ENCODE measurements at regions not wholly inside any gene's neighbourhood (a gene's known extent, or its start where the extent isn't known, plus 50 kb on each side); places are given as distances from the start of the nearest gene placed in this dataset.

DNA sequence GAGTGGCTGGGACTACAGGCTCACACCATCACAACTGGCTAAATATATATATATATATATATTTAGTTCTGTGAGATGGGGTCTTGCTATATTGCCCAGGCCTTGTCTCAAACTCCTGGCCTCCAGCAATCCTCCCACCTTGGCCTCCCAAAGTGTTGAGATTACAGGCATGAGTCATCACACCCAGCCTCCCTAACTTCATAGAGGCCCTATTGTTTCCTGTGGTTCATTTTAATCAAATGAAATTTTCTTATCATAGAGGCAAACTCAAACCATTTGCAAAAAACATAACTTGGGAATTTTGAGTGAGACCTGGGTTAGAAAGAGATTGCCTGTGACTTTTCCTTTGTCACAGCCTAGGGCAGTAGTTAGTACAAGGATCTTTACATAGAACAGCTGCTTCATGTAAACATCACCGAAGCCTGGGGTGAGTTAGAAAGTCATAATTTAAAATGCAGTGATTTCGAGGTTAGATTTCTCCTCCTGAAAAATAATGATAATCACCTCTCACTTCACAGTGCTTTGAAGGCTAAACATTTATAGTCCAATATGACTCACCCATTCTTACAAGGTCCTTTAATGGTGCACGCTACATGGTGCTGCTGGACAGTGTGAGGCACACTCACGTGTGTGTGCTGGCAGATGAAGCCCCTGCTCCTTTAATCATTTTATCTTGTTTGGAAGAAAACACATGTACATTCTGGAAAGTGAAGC, 188.9 kb downstream of the RHOU start:
- no peak for DNase-seq

DNA sequence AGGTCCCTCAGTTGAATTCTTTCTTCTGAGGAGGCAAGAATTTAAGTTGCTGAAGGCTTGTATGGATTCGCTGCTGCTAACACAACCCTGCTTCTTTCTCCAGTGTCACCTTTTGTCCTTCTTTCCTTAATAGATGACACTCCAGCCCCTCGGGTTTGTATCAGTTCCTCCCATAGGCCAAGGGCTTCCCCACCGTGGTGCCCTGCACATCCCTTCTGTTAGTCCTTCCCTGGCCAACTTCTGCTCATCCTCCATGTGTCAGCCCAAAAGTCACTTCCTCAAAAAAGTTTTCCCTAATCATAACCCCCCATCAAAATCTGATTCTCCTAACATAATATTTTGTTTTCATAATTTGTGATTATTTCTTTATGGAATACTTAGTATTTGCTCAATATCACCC, 190.4 kb downstream of the RHOU start:
- no peak for DNase-seq

DNA sequence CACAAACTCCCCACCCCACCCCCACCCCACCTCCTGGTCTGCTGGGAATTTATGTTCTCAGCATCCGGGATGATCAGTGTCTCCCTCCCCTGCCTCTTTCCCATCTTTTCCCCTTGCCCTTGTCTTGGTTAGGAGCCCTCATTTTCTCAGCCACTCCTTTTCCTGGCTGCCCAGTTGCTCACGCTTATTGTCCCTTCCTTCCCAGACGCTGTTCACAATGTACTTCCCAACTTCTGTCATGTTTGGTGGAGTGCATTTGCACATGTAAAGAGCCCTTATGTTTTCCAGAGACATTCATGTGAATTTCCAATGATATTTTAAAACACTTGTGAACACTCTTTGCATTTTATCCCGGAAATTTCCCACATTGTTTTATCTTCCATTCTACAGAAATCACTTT, 192.1 kb downstream of the RHOU start:
- DNase-seq = no peak

DNA sequence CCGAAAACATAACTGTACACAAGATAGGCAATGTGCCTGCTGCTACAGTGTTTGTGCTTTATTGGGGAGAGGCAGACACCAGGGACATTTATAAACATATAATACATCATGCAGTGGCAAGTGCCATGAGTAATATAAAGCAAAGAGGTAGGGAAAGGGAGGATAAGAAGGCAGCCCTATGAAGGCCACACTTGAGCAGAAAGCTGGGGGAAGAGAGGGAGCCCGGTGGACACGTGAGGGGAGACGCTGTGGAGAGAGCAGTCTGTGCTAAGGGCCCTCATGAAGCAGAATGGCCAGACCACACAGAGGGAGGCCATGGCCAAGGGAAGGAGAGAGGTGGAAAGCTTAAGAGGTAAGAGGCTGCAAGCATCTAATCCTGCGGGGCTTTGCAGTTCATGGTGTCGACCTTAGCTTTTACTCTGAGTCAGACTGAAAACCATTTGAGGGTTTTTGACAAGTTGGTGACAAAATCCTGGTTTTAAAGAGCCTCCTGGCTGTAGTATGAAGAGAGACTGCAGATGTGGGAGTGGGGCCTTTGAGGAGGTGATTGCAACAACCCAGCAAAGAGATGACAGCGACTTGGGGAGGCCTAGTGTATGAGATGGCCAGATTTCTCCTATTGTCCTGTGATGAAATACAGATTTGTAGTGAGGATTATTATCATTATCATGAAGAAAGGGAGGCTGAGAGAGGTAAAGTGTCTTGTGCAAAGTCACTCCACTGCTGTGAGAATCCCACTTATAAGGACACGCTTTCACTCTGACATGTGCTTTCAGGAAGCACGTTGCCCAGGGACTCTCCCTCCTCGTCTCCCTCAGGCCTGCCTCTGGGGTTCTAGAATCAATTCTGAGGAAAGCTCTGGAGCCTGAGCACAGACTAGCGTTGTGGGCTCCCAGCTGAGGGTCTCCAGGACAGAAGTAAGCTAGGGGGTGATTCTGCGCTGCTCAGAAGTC, 192.9 kb downstream of the RHOU start:
- no peak for DNase-seq

DNA sequence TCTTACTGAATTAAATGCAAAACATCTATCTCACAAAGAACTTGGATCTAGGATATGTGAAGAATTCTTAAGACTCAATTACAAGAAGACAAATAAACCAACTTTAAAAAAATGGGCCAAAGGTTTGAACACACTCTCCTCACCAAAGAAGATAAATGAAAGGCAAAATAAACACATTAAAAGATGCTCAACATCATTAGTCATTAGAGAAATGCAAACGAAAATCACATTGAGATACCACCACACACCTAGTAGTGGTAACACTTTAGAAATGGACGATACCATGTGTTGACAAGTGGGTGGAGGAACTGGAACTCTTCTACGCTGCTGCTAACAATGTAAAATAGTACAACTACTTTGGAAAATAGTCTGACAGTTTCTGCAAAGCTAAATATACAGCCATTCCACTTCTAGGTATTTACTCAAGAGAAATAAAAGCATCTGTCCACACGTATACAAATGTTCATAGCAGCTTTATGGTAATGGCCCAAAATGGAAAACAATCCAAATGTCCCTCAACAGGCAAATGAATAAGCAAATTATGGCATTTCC, 194.3 kb downstream of the RHOU start:
- DNase-seq = no peak

DNA sequence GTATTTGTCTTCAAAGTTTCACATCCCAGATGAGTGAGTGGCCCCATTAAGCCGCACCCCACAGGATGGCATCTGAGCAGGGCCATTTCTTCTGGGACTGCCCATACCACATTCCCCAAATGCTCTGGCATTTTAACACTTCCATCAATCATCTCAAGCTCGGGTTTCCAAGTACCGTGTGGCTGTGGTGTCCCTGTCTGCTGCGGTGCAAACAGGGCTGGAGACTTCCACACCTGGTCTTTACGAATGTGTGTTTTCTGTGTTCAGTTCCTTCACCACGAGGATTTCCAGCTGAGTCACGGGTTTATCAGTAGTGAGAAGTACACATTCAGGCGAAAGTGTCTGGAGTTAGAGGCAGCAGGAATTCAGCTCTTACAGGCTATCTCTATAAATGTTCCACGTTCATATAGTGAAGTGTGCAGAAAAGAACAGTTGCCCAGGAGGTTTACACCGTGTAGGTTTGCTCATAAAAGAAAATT, 195.2 kb downstream of the RHOU start:
- no peak for DNase-seq

DNA sequence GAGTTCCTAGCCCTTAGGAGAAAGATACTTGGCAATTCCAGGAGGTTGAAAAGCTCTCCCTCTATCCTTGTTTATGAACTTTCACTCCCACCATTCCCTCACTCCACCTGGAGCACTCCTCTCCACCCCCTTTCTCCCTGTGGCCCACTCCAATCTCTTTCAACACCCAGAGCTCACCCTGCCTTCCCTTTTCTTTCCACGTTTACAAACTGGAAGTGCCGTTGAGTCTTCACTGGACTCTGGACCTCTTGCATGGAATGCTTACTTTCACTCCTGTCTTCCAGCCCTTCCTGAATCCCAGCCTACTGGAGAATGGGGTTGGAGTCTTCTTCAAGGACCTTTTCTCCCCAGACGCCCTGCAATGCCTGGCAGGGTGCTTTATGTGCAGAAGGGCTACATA, 198.5 kb downstream of the RHOU start:
- DNase-seq = no peak

DNA sequence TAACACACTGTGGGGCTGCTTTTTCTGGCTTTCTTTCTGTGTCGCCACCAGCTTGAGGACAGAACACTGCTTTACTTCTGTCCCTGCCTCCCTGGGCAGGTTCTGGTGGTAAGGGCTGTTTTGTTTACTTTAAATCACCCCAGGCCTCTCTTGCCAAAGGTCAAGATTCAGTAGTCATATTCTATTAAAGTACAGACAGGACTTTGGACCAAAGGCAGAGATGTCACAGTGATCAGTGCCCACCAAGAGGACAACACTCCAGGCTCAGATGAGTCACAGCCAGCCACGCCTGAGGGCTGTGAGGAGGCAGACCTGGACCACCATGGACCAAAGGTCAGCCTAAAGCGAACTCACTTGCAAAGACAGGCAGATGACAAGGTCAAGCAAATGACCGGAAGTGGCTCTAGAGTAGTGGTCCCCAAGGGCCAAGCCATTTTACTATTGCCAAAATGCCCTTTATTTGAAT, 200.0 kb downstream of the RHOU start:
- DNase-seq = no peak

DNA sequence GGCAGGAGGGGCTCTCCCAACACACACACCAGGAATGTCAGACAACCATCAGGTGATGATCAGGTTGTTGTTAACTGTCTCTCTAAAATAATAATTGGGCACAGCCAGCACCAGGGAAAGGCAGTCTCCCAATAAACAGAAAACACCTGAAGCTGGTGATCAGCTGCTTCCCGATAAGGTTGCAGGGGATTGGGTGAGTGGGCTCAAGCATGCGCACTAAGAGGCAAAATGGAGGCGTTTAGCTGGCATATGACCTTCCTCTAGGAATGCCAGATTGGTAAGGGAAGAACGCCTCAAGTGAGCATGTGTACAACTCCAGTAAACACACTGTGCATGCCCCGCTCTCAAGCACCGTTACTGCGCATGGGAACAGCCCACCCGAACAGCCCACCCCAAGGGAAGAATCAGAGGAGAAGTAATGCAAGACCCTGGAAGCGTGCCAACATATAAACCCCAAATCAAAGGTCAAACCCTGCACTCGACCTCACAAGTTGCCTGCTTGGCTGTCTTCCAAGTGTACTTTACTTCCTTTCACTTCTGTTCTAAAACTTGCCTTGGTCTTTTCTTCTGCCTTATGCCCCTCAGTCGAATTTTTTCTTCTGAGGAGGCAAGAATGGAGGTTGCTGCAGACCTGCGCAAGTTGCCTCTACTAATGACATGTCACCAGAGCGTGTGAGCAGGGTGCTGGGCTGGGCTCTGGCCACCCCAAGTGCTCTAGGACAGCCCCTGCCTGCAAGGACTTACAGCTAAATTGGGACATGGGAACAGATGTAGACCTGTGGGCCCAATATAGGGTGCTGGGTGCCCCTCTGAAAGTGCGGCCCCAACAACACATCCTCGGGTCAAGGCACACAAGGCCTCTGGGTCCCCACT, 200.8 kb downstream of the RHOU start:
- no peak for DNase-seq

DNA sequence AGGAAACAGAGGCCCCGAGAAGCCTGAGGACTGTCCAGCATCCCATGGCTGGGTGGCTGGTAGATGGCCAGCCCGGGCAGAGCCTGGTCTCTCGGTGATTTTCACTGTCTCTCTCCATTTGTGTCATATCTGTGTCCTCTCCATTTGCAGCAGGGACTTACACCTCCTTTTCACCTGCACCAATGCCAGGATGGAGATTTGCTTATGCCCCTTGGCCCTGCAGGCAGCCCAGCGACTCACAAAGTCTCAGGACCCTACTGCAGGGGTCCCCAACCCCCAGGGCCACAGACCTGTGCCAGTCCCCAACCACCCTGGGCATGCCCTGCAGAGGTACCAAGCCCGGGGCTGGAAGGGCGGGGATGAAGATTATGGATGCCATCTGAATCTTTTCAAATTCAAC, 201.6 kb downstream of the RHOU start:
- no peak for DNase-seq

DNA sequence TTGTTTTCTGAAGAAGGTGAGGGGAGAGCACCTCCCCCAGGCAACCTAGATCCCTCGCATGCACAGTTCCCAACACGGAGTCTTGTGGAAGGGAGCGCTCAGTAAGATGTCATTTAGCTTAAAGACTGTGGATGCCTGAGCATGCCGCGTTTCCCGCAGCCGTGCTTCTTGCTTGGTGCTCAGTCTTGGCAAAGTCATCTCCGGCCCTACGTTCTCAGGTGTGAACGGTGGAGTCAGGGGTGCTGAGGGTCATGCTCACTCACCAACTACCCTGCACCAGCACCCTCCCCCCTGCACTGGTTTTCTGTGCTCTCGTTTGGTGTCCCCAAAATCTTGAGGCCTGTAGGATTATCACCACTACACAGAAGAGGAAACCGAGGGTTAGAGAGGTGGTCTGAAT, 202.1 kb downstream of the RHOU start:
- DNase-seq = no peak

DNA sequence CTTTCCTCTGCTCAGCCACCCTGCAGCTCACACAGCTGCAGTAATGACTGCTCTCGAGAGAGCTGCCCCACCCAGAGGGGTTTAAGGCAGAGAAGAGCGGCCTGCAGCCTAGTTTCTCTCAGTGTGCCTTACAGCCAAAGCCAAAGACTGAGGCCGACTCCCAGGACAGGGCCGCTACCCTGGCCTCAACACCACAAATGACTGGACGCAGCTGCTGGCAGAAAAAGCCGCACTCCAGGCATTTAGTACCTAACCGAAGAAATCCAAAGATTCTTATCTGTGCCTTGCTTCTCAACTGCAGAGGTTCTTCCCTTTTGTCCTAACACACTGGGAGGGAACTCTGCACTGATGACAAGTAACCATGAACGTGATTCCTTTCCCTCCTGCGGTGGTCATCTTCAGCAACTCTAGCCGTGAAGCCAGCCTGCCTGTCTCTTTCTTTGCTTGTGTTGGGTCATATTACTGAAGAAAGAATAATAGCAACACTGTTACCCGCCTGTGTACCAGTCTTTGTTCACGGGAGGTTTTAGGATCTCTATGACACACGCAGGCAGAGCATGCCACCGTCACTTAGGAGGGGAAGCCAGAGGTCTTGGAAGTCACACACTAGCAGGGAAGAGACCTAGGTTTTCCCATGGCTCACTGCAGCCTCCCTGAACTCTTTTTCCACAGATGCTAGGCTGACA, 202.7 kb downstream of the RHOU start:
- no peak for DNase-seq

DNA sequence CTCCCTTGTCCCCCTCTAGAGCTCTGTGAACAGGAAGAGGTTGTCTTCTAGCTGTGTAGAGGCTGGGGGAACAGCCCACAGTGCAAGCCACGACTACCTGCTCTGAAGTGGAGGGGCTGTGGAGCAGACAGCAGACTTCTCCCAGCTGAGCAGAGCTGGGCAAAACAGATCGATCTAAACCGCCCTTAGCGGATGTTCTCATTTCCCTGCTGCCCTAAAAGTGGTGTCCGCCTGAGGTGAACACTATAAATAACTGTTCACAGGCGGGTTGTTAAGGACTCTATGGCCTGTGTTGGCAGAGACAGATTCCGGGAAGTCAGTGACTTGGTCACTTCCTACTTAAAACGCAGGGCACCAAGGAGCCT, 203.2 kb downstream of the RHOU start:
- no peak for DNase-seq

DNA sequence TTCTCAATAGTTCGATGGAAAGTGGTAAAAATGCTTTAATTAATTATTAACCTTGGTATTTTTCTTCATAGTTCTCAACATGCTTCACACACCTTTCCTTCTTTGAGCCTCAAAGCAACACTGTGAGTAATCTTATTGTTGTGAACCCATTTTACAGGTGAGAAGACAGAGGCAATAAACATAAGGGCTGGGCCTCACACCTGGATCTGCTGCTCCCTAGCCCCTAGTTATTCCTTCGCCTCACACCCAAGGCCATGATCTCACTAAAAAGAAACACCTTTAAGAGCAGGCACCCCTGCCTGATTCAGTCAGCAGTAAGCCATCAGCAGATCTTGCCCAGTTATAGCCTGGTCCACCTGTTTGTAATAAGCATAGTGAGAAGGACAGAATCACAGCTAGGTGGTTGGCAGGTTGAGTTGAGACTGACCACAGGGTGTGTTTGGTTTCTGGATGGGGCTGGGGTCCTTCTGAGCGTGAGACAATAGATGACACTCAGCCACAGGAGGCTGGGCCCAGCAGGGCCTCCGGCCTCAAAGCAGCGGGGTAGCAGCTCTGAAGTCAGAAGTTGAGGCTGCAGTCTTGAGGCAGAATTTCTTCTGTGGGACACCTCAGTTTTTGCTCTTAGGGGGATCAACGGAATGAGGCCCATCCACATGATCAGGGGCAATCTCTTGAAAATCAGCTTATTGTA, 203.9 kb downstream of the RHOU start:
- DNase-seq = no peak

DNA sequence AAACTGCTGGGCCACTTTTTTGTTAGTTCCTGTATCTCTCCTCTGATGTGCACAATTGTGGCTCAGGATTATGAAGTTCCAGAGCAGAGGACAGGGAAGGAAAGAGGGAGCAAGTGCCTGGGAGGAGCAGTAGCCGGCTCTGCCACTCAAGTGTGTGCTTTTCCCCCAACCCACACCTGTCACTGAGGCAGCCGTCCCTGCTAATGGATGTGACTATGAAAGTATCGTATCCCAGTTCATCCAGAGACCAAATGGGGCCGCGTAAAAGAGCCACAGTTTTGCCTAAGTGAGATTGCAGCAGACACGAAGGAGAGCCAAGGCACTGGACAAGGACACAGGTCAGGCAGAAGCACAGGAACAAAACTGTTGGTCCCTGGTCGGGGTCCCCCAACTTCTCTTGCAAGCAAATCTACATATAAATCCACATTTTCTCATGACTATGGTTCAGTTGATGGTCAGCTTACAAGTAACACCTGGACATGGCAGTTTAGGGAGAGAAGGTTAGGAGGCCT, 204.7 kb downstream of the RHOU start:
- no peak for DNase-seq

DNA sequence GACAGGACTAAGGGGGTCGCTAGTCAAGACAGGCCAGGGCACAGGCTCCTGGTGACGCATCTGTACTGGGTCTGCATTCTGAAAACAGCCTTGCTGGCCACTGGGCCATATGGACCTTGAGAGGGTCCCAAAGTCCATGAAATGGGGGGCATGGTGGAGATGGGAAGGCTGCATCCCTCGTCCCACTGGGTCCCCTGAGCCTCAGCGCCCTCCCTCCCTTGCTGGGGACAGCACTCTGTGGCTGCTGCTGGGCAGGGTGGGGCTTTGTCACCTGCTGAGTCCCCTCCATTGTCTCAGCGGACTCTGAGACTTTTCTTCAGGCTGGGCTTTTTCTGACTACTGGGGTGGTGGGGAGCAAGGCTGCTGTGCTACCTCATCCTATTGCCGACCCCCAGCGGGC, 205.2 kb downstream of the RHOU start:
- no peak for DNase-seq

DNA sequence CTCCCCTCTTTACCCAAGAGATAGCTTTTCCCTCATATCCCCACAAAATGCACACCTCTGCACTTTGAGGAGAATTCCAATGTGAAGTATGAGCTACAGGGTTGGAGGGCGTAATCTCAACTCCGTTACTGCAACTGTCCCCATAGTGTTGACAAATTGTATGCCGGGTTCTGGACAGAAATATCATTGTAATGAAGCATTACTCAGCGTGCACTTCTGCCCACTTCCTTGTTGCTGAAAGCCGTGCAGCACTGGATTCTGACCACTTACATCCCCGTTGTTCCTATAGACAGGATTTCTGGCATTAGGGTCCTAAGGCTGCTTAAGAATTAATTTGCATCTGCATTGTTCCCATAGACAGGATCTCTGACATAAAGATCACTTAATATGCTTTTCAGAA, 205.6 kb downstream of the RHOU start:
- no peak for DNase-seq

DNA sequence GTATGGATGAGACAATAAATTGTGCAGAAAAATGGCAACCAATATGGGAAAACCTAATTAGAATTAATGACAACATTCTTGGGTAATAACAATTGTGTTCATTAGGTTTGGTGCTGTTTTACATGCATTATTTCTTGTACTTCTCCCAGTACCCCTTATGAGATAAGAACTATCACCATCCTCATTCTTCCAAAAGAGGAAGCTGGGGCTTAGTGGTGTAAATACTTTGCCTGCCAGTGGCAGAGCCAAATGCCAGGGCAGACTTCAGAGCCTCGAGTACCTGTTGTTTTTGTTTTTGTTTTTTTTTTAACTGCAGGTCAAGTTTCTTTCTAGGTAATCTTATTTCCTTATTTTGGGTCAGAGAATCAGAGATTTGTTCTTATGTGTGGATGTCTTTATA, 206.4 kb downstream of the RHOU start:
- DNase-seq = no peak

DNA sequence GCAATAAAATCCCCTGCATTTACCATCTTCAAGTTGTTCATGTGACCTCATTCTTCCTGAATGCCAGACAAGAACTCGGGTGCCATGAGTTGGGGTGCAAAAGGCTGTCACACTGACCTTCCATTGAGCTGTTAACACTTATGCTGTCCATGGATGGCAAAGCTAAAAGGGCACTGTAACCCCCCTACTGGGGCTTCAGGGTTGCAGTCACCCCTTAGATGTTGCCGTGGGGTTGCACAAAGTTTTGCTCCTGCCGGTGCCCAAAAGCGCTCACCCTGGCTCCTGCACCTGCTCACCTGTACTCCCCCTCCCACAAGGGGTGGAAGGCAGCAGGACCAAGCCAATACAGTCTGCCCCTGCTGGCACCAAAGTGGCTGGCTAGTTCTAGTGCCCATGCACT, 208.2 kb downstream of the RHOU start:
- no peak for DNase-seq

DNA sequence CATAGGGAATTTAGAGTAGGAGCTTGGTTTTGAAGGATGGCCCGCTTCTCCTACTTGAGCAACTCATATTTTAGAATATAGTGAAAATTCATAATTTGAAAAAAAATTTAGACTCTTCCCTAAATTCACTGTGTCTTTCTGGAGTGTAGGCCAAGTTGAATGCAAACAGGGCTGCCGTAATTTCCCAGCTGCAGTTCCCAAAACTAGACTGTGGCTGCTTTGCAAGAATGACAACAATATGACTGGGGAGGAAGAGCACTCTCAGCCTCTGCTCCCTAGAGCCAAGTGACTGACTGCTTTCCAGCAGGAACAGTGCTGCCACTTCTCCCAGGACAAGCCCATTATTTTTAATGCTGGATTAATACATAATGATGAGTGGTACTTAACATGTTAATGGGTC, 209.0 kb downstream of the RHOU start:
- no peak for DNase-seq

DNA sequence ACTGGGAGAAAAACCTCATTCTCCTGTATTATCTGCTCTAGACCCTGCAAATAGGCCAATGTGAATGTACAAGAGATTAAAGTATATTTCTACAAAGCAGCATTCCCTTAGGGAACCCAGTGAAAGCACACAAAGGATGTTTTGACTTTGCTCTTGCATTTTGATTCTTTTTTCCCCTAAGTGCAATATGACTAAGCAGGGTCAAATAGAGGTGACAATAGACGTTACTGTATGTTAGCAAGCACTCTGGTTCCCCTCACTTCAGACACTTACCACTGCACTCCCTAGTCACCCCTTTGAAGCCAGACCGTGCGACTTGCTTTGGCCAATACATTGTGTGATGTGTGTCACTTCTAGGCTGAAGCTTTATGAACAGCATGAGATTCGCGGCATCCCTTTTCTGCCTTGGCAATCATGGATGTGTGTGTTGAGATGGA, 209.7 kb downstream of the RHOU start:
- DNase-seq = no peak

Measured in COR-L47 (cell line).